ENCODE measurements at regions not wholly inside any gene's neighbourhood (a gene's known extent, or its start where the extent isn't known, plus 50 kb on each side); places are given as distances from the start of the nearest gene placed in this dataset.

GRCh38 chr6:14946753-14947152 lies 299.1 kb upstream of the JARID2 start:
- H3K4me3 ChIP-seq, result no peak overlapping the region
- no peaks in the 10 kb centered on the region for H3K9me3 ChIP-seq (ENCODE audit: low read depth)
- no peak overlapping the region for H2AFZ ChIP-seq
- no peaks in the 10 kb centered on the region for H3K36me3 ChIP-seq (ENCODE audit: low read depth)
- in situ Hi-C loops (cut with MboI), result no loop called here
- WGBS, 2 experiments (ENCODE audit: low coverage in 1 of 2, low lambda C conversion rate in 2 of 2, missing lambda C conversion rate in 2 of 2), result 84 to 85% methylated on average over 4 of the region's 4 CpGs
- no peak overlapping the region for H3K9ac ChIP-seq
- no peak overlapping the region for H3K27ac ChIP-seq
- H3F3A ChIP-seq (ENCODE audit: insufficient read depth), result no peaks in the 10 kb centered on the region
- H3K79me2 ChIP-seq (ENCODE audit: insufficient read depth), result no peaks in the 10 kb centered on the region
- H4K20me1 ChIP-seq (ENCODE audit: insufficient read depth), result no peaks in the 10 kb centered on the region
- no peaks in the 10 kb centered on the region for H3K4me1 ChIP-seq (ENCODE audit: insufficient read depth)
- H3K4me2 ChIP-seq (ENCODE audit: unreplicated experiment), result no peak overlapping the region
- TF ChIP-seq EZH2 (IDR thresholded peaks at IDR 0.05; ENCODE audit: insufficient read depth, poor library complexity, severe bottlenecking) (no peak), EZH2phosphoT487 (IDR thresholded peaks at IDR 0.05; ENCODE audit: insufficient read depth, low read depth) (no peak)
- H3K27me3 ChIP-seq (replicated peaks; ENCODE audit: insufficient read depth), result no peaks in the 10 kb centered on the region
- no peaks in the 10 kb centered on the region for H3K9me2 ChIP-seq (ENCODE audit: insufficient read depth)
- DNase-seq, result no peak

- no peaks in the 10 kb centered on the region for H3F3A ChIP-seq (ENCODE audit: insufficient read depth)
- no peaks in the 10 kb centered on the region for H3K9me3 ChIP-seq (ENCODE audit: low read depth)
- 84 to 87% methylated on average over 7 of the region's 7 CpGs for WGBS, 2 experiments (ENCODE audit: low coverage in 1 of 2, low lambda C conversion rate in 2 of 2, missing lambda C conversion rate in 2 of 2)
- no peak overlapping the region for H2AFZ ChIP-seq
- H3K36me3 ChIP-seq (ENCODE audit: low read depth), result no peaks in the 10 kb centered on the region
- H3K9ac ChIP-seq, result no peak overlapping the region
- no peak overlapping the region for H3K4me3 ChIP-seq
- no peaks in the 10 kb centered on the region for H3K4me1 ChIP-seq (ENCODE audit: insufficient read depth)
- no peak overlapping the region for H3K27ac ChIP-seq
- DNase-seq, result no peak
- H4K20me1 ChIP-seq (ENCODE audit: insufficient read depth), result no peaks in the 10 kb centered on the region
- TF ChIP-seq EZH2 (IDR thresholded peaks at IDR 0.05; ENCODE audit: insufficient read depth, poor library complexity, severe bottlenecking), result no peak
- TF ChIP-seq EZH2phosphoT487 (IDR thresholded peaks at IDR 0.05; ENCODE audit: insufficient read depth, low read depth), result no peak
- no peaks in the 10 kb centered on the region for H3K79me2 ChIP-seq (ENCODE audit: insufficient read depth)
- in situ Hi-C loops (cut with MboI), result no loop called here
- H3K9me2 ChIP-seq (ENCODE audit: insufficient read depth), result no peaks in the 10 kb centered on the region
- H3K4me2 ChIP-seq (ENCODE audit: unreplicated experiment), result no peak overlapping the region
- no peaks in the 10 kb centered on the region for H3K27me3 ChIP-seq (replicated peaks; ENCODE audit: insufficient read depth)
These were observed 297.2 kb upstream of the JARID2 start for GRCh38 chr6:14948586-14949245.

GRCh38 chr6:14950103-14950969 lies 295.5 kb upstream of the JARID2 start:
- no peaks in the 10 kb centered on the region for H3K9me2 ChIP-seq (ENCODE audit: insufficient read depth)
- H3K9ac ChIP-seq, result no peak overlapping the region
- H3K36me3 ChIP-seq (ENCODE audit: low read depth), result no peaks in the 10 kb centered on the region
- no peaks in the 10 kb centered on the region for H4K20me1 ChIP-seq (ENCODE audit: insufficient read depth)
- DNase-seq, result no peak
- H3K4me2 ChIP-seq (ENCODE audit: unreplicated experiment), result no peak overlapping the region
- H3K79me2 ChIP-seq (ENCODE audit: insufficient read depth), result no peaks in the 10 kb centered on the region
- TF ChIP-seq EZH2phosphoT487 (IDR thresholded peaks at IDR 0.05; ENCODE audit: insufficient read depth, low read depth), result no peak
- TF ChIP-seq EZH2 (IDR thresholded peaks at IDR 0.05; ENCODE audit: insufficient read depth, poor library complexity, severe bottlenecking), result no peak
- no peak overlapping the region for H2AFZ ChIP-seq
- H3K27ac ChIP-seq, result no peak overlapping the region
- H3K4me3 ChIP-seq, result no peak overlapping the region
- no peaks in the 10 kb centered on the region for H3F3A ChIP-seq (ENCODE audit: insufficient read depth)
- no peaks in the 10 kb centered on the region for H3K27me3 ChIP-seq (replicated peaks; ENCODE audit: insufficient read depth)
- in situ Hi-C loops (cut with MboI), result no loop called here
- H3K4me1 ChIP-seq (ENCODE audit: insufficient read depth), result no peaks in the 10 kb centered on the region
- H3K9me3 ChIP-seq (ENCODE audit: low read depth), result no peaks in the 10 kb centered on the region
- 92 to 97% methylated on average over 4 of the region's 4 CpGs for WGBS, 2 experiments (ENCODE audit: low coverage in 1 of 2, low lambda C conversion rate in 2 of 2, missing lambda C conversion rate in 2 of 2)

- no peak overlapping the region for H3K4me3 ChIP-seq
- no peaks in the 10 kb centered on the region for H3K9me3 ChIP-seq (ENCODE audit: low read depth)
- H4K20me1 ChIP-seq (ENCODE audit: insufficient read depth), result no peaks in the 10 kb centered on the region
- no peak overlapping the region for H3K9ac ChIP-seq
- H3K4me2 ChIP-seq (ENCODE audit: unreplicated experiment), result no peak overlapping the region
- no peaks in the 10 kb centered on the region for H3K27me3 ChIP-seq (replicated peaks; ENCODE audit: insufficient read depth)
- no peak overlapping the region for H3K27ac ChIP-seq
- no peaks in the 10 kb centered on the region for H3K4me1 ChIP-seq (ENCODE audit: insufficient read depth)
- TF ChIP-seq EZH2phosphoT487 (IDR thresholded peaks at IDR 0.05; ENCODE audit: insufficient read depth, low read depth), result no peak
- TF ChIP-seq EZH2 (IDR thresholded peaks at IDR 0.05; ENCODE audit: insufficient read depth, poor library complexity, severe bottlenecking), result no peak
- H3K9me2 ChIP-seq (ENCODE audit: insufficient read depth), result no peaks in the 10 kb centered on the region
- H3K79me2 ChIP-seq (ENCODE audit: insufficient read depth), result no peaks in the 10 kb centered on the region
- WGBS, 2 experiments (ENCODE audit: low coverage in 1 of 2, low lambda C conversion rate in 2 of 2, missing lambda C conversion rate in 2 of 2), result 93 to 94% methylated on average over 2 of the region's 2 CpGs
- H3K36me3 ChIP-seq (ENCODE audit: low read depth), result no peaks in the 10 kb centered on the region
- DNase-seq, result no peak
- H3F3A ChIP-seq (ENCODE audit: insufficient read depth), result no peaks in the 10 kb centered on the region
- no peak overlapping the region for H2AFZ ChIP-seq
- in situ Hi-C loops (cut with MboI), result no loop called here
These were observed 294.9 kb upstream of the JARID2 start for GRCh38 chr6:14950970-14951276.

Data from GM23248 (cell line).